HG03039 (cell line): ENCODE measurements at regions not wholly inside any gene's neighbourhood (a gene's known extent, or its start where the extent isn't known, plus 50 kb on each side); places are given as distances from the start of the nearest gene placed in this dataset.

Experiments used
- ATAC-seq: cut with Tn5 transposase; IDR thresholded peaks from one replicate; pipeline ENCODE4 v1.9.1; 2021; ENCODE audit warnings: mild to moderate bottlenecking, moderate library complexity; ENCODE audit not compliant: unreplicated experiment

- no peak for ATAC-seq
Observed at GRCh38 chr11:87384078-87384729, 346.5 kb downstream of the TMEM135 start.

GRCh38 chr11:87374038-87374807, 336.5 kb downstream of the TMEM135 start:
- ATAC-seq = no peak
